ENCODE measurements at regions not wholly inside any gene's neighbourhood (a gene's known extent, or its start where the extent isn't known, plus 50 kb on each side); places are given as distances from the start of the nearest gene placed in this dataset.

- Histone ChIP-seq H3K4me3 (no peak overlapping the region), H3F3A (ENCODE audit: insufficient read depth, low read depth) (no peaks in the 10 kb centered on the region), H3K4me1 (replicated peaks; ENCODE audit: insufficient read depth) (no peaks in the 10 kb centered on the region), H3K9me3 (ENCODE audit: insufficient read depth, low read depth) (no peaks in the 10 kb centered on the region), H3K9me2 (ENCODE audit: insufficient read depth) (no peaks in the 10 kb centered on the region), H3K27ac (no peak overlapping the region), H3K4me2 (no peak overlapping the region), H2AFZ (no peak overlapping the region), H3K79me2 (ENCODE audit: low read depth) (no peaks in the 10 kb centered on the region), H4K20me1 (ENCODE audit: insufficient read depth) (0 out of 2 replicates have a peak, but pooled peaks cover 3% of the 10 kb centered on the region), H3K27me3 (ENCODE audit: insufficient read depth, low read depth) (no peaks in the 10 kb centered on the region), H3K36me3 (ENCODE audit: low read depth) (no peaks in the 10 kb centered on the region)
- CTCF ChIA-PET = no interaction called here
- no TSS peak for BruUV-seq (replicated peaks)
- no peak for DNase-seq
- POLR2A ChIA-PET (ENCODE audit: unreplicated experiment) = no interaction called here
- TF ChIP-seq EZH2 (IDR thresholded peaks at IDR 0.05; ENCODE audit: low read depth) = no peak
- no peak for TF ChIP-seq CTCF (conservative IDR thresholded peaks at IDR 0.05)
- intact Hi-C loops (cut with micrococcal nuclease; ENCODE audit: unreplicated experiment) = no loop called here
Observed at GRCh38 chr16:59202233-59202862, 468.2 kb upstream of the GOT2 start.

- H3K4me3 ChIP-seq = no peak overlapping the region
- TF ChIP-seq EZH2 (IDR thresholded peaks at IDR 0.05; ENCODE audit: low read depth) = no peak
- no peak for TF ChIP-seq CTCF (conservative IDR thresholded peaks at IDR 0.05)
- no peaks in the 10 kb centered on the region for H3K9me3 ChIP-seq (ENCODE audit: insufficient read depth, low read depth)
- H4K20me1 ChIP-seq (ENCODE audit: insufficient read depth) = 0 out of 2 replicates have a peak, but pooled peaks cover 3% of the 10 kb centered on the region
- H3K4me2 ChIP-seq = no peak overlapping the region
- no peak overlapping the region for H3K27ac ChIP-seq
- H3K36me3 ChIP-seq (ENCODE audit: low read depth) = no peaks in the 10 kb centered on the region
- POLR2A ChIA-PET (ENCODE audit: unreplicated experiment) = no interaction called here
- H3F3A ChIP-seq (ENCODE audit: insufficient read depth, low read depth) = no peaks in the 10 kb centered on the region
- H3K4me1 ChIP-seq (replicated peaks; ENCODE audit: insufficient read depth) = no peaks in the 10 kb centered on the region
- H3K9me2 ChIP-seq (ENCODE audit: insufficient read depth) = no peaks in the 10 kb centered on the region
- CTCF ChIA-PET = no interaction called here
- H3K79me2 ChIP-seq (ENCODE audit: low read depth) = no peaks in the 10 kb centered on the region
- BruUV-seq (replicated peaks) = no TSS peak
- intact Hi-C loops (cut with micrococcal nuclease; ENCODE audit: unreplicated experiment) = no loop called here
- no peak for DNase-seq
- H2AFZ ChIP-seq = no peak overlapping the region
- H3K27me3 ChIP-seq (ENCODE audit: insufficient read depth, low read depth) = no peaks in the 10 kb centered on the region
Observed at GRCh38 chr16:59201821-59202220, 467.7 kb upstream of the GOT2 start.

DNA sequence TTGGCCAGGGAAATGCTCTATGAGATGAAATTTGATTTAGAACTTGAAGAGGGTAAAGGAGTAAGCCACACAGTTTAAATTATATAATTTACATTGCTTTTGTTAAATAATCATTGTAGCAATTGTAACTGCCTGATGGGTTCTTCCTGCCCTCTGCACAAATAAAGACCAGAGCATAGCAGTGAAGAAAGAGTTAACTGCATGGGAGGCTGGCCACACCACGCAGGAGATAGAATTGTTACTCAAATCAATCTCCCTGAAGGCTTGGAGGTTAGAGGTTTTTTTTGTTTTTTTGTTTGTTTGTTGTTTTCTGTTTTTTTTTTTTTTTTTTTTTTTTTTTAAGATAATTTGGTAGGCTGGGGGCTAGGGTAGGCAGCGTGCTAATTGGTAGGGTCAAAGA, 467.0 kb upstream of the GOT2 start:
- H3K36me3 ChIP-seq (ENCODE audit: low read depth) = no peaks in the 10 kb centered on the region
- no peak for TF ChIP-seq CTCF (conservative IDR thresholded peaks at IDR 0.05)
- TF ChIP-seq EZH2 (IDR thresholded peaks at IDR 0.05; ENCODE audit: low read depth) = no peak
- no peaks in the 10 kb centered on the region for H3K27me3 ChIP-seq (ENCODE audit: insufficient read depth, low read depth)
- CTCF ChIA-PET = no interaction called here
- no peaks in the 10 kb centered on the region for H3K79me2 ChIP-seq (ENCODE audit: low read depth)
- H4K20me1 ChIP-seq (ENCODE audit: insufficient read depth) = 0 out of 2 replicates have a peak, but pooled peaks cover 3% of the 10 kb centered on the region
- no TSS peak for BruUV-seq (replicated peaks)
- no peak overlapping the region for H3K27ac ChIP-seq
- no peaks in the 10 kb centered on the region for H3K4me1 ChIP-seq (replicated peaks; ENCODE audit: insufficient read depth)
- no peak overlapping the region for H3K4me3 ChIP-seq
- H3K9me2 ChIP-seq (ENCODE audit: insufficient read depth) = no peaks in the 10 kb centered on the region
- no peaks in the 10 kb centered on the region for H3K9me3 ChIP-seq (ENCODE audit: insufficient read depth, low read depth)
- intact Hi-C loops (cut with micrococcal nuclease; ENCODE audit: unreplicated experiment) = no loop called here
- H2AFZ ChIP-seq = no peak overlapping the region
- POLR2A ChIA-PET (ENCODE audit: unreplicated experiment) = no interaction called here
- H3F3A ChIP-seq (ENCODE audit: insufficient read depth, low read depth) = no peaks in the 10 kb centered on the region
- DNase-seq = no peak
- no peak overlapping the region for H3K4me2 ChIP-seq

All from PC-9 (cell line).